ENCODE measurements at regions not wholly inside any gene's neighbourhood (a gene's known extent, or its start where the extent isn't known, plus 50 kb on each side); places are given as distances from the start of the nearest gene placed in this dataset.

- TF ChIP-seq EZH2 (IDR thresholded peaks at IDR 0.05; ENCODE audit: borderline replicate concordance, insufficient read depth, low read length, poor library complexity, severe bottlenecking) (no peak), CTCF (IDR thresholded peaks at IDR 0.05; ENCODE audit: poor library complexity, severe bottlenecking) (no peak), REST (IDR thresholded peaks at IDR 0.05; ENCODE audit: borderline replicate concordance) (no peak), EP300 (conservative IDR thresholded peaks at IDR 0.05; ENCODE audit: poor library complexity, severe bottlenecking) (no peak), TAF1 (IDR thresholded peaks at IDR 0.05; ENCODE audit: low read depth) (no peak), RAD21 (conservative IDR thresholded peaks at IDR 0.05) (no peak)
Measured at GRCh38 chr3:94379264-94379663, 316.4 kb downstream of the NSUN3 start.
